Urinary bladder (tissue), 3 donors: ENCODE measurements at regions not wholly inside any gene's neighbourhood (a gene's known extent, or its start where the extent isn't known, plus 50 kb on each side); places are given as distances from the start of the nearest gene placed in this dataset.

Experiments
- DNase-seq: peaks from one replicate; pipeline ENCODE4 v3.0.0-alpha.2; 2015; ENCODE audit errors: extremely low spot score
- H3K27ac ChIP-seq: one replicate; pipeline ENCODE4 v1.5.1; 2013; ENCODE audit warnings: low read depth, mild to moderate bottlenecking, moderate library complexity
- H3K36me3 ChIP-seq: one replicate; pipeline ENCODE4 v1.6.1; 2013; ENCODE audit warnings: mild to moderate bottlenecking, moderate library complexity; ENCODE audit not compliant: insufficient read depth
- H3K4me1 ChIP-seq: one replicate; pipeline ENCODE4 v1.6.1; 2013; ENCODE audit warnings: mild to moderate bottlenecking, moderate library complexity; ENCODE audit not compliant: insufficient read depth
- H3K4me3 ChIP-seq: one replicate; pipeline ENCODE4 v1.5.1; 2013; ENCODE audit warnings: low read depth, low read length
- WGBS: extraction: QIAGEN DNeasy Blood & Tissue Kit; methylation state at CpG from one replicate; pipeline ENCODE4 v1.1.7; 2013; 5-methylcytosine and 5-hydroxymethylcytosine counted together
- donor health status: healthy with polysubstance abuse.
- donor health status: healthy.

GRCh38 chr5:128591598-128592455, 53.8 kb upstream of the FBN2 start:
- WGBS = 69% methylated on average over 5 of the region's 5 CpGs
- no peak for DNase-seq
- H3K27ac ChIP-seq = no peak overlapping the region
- H3K36me3 ChIP-seq = no peaks in the 10 kb centered on the region
- no peaks in the 10 kb centered on the region for H3K4me1 ChIP-seq
- H3K4me3 ChIP-seq = no peak overlapping the region

DNA sequence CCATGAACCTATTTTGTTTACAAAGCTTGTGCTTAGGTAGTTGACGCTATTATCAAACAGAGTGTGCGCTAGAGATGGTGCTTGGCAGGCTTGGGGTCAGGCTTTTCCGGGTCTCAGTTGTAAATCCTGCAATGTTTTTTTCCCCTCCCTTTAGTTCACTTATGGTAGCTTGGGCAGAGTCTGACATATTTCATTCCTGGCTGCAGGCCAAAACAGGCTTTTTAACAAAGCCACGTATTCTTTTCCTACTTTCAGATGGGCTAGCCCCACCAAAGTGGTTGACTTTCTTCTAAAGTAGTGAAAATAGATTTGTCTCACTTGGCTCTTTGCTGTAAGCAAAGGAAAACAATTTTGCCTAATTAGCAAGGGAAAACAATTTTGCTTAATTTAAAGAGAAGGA, 58.0 kb upstream of the FBN2 start:
- DNase-seq = no peak
- 29% methylated on average over 4 of the region's 4 CpGs for WGBS
- H3K36me3 ChIP-seq = no peaks in the 10 kb centered on the region
- no peaks in the 10 kb centered on the region for H3K4me1 ChIP-seq
- H3K27ac ChIP-seq = no peak overlapping the region
- H3K4me3 ChIP-seq = no peak overlapping the region

DNA sequence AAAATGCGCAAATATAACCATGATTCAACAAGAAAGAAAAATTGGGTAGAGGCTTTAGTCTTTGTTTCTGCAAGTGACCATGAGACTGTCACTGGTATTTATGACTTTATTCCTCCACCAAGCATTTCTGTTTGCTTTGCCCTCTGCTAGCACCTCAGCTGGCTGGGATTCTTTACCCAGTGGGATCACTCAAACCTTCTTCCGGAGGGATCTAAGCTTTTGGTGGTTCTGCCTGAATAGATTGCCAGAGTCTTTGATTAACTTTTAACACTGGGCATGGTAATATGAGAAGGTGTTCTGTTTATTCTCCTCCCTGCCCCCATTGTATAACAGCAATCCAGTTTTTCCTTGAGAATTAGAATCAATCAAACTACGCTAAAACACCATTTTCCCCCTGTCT, 59.1 kb upstream of the FBN2 start:
- WGBS = 92% methylated on average over 3 of the region's 3 CpGs
- no peak for DNase-seq
- Histone ChIP-seq H3K4me3 (no peak overlapping the region), H3K4me1 (no peaks in the 10 kb centered on the region), H3K36me3 (no peaks in the 10 kb centered on the region), H3K27ac (no peak overlapping the region)

GRCh38 chr5:128613128-128613527, 75.1 kb upstream of the FBN2 start:
- no peaks in the 10 kb centered on the region for H3K4me1 ChIP-seq
- no peak overlapping the region for H3K27ac ChIP-seq
- H3K36me3 ChIP-seq = no peaks in the 10 kb centered on the region
- no peak for DNase-seq
- H3K4me3 ChIP-seq = no peak overlapping the region
- 85% methylated on average over 4 of the region's 4 CpGs for WGBS

DNA sequence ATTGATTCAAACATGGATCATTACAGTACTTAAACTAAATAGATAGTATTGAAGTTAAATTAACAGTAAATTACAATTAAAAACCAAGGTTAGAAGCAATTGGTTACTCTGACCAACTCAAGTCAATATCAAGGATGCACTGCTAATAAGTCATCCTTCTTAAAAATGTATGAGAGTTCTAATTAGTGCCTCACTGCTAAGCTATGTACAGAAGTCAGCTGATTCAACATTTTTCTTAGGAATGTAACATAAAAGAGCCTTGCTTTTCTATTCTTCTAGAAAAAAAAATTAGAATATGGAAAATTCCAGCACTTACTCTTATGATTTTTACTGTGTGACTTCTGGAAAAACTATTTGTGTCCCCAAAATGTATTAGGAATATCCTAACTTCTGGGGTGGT, 75.7 kb upstream of the FBN2 start:
- H3K27ac ChIP-seq = no peak overlapping the region
- no peaks in the 10 kb centered on the region for H3K36me3 ChIP-seq
- no peak for DNase-seq

GRCh38 chr5:128615578-128615977, 77.5 kb upstream of the FBN2 start:
- no peaks in the 10 kb centered on the region for H3K4me1 ChIP-seq
- H3K4me3 ChIP-seq = no peak overlapping the region
- no peaks in the 10 kb centered on the region for H3K36me3 ChIP-seq
- DNase-seq = no peak
- H3K27ac ChIP-seq = no peak overlapping the region

More for the DNA sequence above, 75.7 kb upstream of the FBN2 start:
- Histone ChIP-seq H3K4me1 (no peaks in the 10 kb centered on the region), H3K4me3 (no peak overlapping the region)

DNA sequence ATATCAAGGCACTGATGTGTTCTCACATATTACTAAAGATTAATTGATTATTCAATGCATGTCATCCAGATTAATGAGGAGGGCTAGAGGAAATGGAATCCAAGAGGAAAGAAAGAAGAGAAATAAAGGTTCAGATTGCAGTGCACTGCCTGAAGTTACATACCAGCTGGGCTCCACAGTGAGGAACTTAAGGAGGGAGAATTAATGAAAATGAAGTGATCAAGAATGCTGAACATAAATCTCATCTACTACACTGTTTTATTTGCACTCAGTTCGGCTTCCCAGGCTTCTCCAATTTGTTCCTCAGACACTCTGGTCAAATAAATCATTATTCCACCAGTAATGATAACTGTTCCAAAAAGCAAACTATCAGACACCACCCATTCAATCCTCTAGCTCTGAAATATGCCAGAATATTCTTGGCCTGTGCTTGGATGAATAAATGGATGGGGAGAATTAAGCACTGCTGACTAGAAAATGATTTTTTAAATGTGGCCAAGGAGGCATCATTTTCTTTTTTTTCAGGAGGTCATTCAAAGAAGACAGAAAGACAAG, 88.6 kb upstream of the FBN2 start:
- Histone ChIP-seq H3K4me3 (no peak overlapping the region), H3K36me3 (no peaks in the 10 kb centered on the region), H3K27ac (no peak overlapping the region), H3K4me1 (no peaks in the 10 kb centered on the region)
- WGBS = 44% methylated on average over 1 of the region's 1 CpG
- no peak for DNase-seq

GRCh38 chr5:128627939-128628338, 89.9 kb upstream of the FBN2 start:
- Histone ChIP-seq H3K36me3 (no peaks in the 10 kb centered on the region), H3K4me3 (no peak overlapping the region), H3K4me1 (no peaks in the 10 kb centered on the region), H3K27ac (no peak overlapping the region)
- no peak for DNase-seq
- WGBS = 60% methylated on average over 1 of the region's 1 CpG

GRCh38 chr5:128629157-128629556, 91.1 kb upstream of the FBN2 start:
- Histone ChIP-seq H3K36me3 (no peaks in the 10 kb centered on the region), H3K4me1 (no peaks in the 10 kb centered on the region), H3K27ac (no peak overlapping the region), H3K4me3 (no peak overlapping the region)
- 41% methylated on average over 3 of the region's 3 CpGs for WGBS
- no peak for DNase-seq

GRCh38 chr5:128630121-128630520, 92.1 kb upstream of the FBN2 start:
- no peaks in the 10 kb centered on the region for H3K36me3 ChIP-seq
- WGBS = 88% methylated on average over 1 of the region's 1 CpG
- DNase-seq = no peak
- H3K4me3 ChIP-seq = no peak overlapping the region
- no peak overlapping the region for H3K27ac ChIP-seq
- no peaks in the 10 kb centered on the region for H3K4me1 ChIP-seq

DNA sequence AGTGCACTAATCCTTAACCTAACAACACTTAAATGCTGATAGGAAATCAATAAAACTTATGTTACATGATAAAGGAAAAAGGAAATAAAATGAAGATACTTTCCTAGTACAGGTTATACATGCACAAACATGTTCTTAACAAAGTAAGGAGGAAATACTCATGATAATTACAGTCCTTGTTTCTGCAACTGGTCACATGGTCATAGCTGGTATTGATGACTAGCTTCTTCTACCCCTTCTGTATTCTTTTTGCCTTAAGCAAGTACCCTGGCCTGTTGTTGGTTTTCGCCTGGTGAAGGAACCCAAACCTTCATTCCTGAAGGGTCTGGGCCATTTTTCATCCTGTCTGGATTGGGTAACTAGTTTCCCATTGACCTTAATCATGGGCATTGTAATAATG, 93.7 kb upstream of the FBN2 start:
- Histone ChIP-seq H3K27ac (no peak overlapping the region), H3K4me1 (no peaks in the 10 kb centered on the region), H3K36me3 (no peaks in the 10 kb centered on the region), H3K4me3 (no peak overlapping the region)
- no peak for DNase-seq
- 99% methylated on average over 1 of the region's 1 CpG for whole genome bisulfite sequencing

- H3K36me3 ChIP-seq = no peaks in the 10 kb centered on the region
- WGBS = 76% methylated on average over 6 of the region's 6 CpGs
- H3K27ac ChIP-seq = no peak overlapping the region
- no peaks in the 10 kb centered on the region for H3K4me1 ChIP-seq
- H3K4me3 ChIP-seq = no peak overlapping the region
- DNase-seq = no peak
Measured at GRCh38 chr5:128632264-128632663, 94.2 kb upstream of the FBN2 start.

- WGBS = 90% methylated on average over 3 of the region's 3 CpGs
- Histone ChIP-seq H3K4me1 (no peaks in the 10 kb centered on the region), H3K27ac (no peak overlapping the region), H3K4me3 (no peak overlapping the region), H3K36me3 (no peaks in the 10 kb centered on the region)
- DNase-seq = no peak
Measured at GRCh38 chr5:128633901-128634300, 95.9 kb upstream of the FBN2 start.

GRCh38 chr5:128635379-128635778, 97.3 kb upstream of the FBN2 start:
- DNase-seq = no peak
- Histone ChIP-seq H3K27ac (no peak overlapping the region), H3K4me1 (no peaks in the 10 kb centered on the region), H3K36me3 (no peaks in the 10 kb centered on the region), H3K4me3 (no peak overlapping the region)
- WGBS = 92% methylated on average over 6 of the region's 6 CpGs
